Endothelial cell of umbilical vein (primary cell): ENCODE measurements at regions not wholly inside any gene's neighbourhood (a gene's known extent, or its start where the extent isn't known, plus 50 kb on each side); places are given as distances from the start of the nearest gene placed in this dataset.

Experiments used
- BruUV-seq: library from RNA; stranded (reverse); fragments of 400-500 nt; replicated peaks from 2 replicates; lab custom pipeline; 2021; lab: Mats Ljungman, UMichigan
- CTCF ChIA-PET: fragments of 300-600, 350-600 bp; sonication (Branson Sonifier 250); formaldehyde crosslinking; loops from one replicate; lab custom pipeline; 2021; ENCODE audit warnings: antibody characterized with exemption, inconsistent platforms; lab: Charles Lee
- POLR2A ChIA-PET: fragments of 300-600, 350-600 bp; sonication (Branson Sonifier 250); formaldehyde crosslinking; loops from one replicate; lab custom pipeline; 2021; ENCODE audit warnings: antibody characterized with exemption, inconsistent platforms; lab: Charles Lee
- DNase-seq: peaks from one replicate; pipeline ENCODE4 v3.0.0-alpha.2; 2011; ENCODE audit warnings: low read depth, low spot score
- FAIRE-seq: peaks from 2 replicates; lab custom pipeline; 2011; peaks lifted over from hg19 to GRCh38; lab: Jason Lieb, UNC
- H2AFZ ChIP-seq: 2 replicates; pipeline ENCODE4 v1.6.0; 2012; ENCODE audit warnings: low read depth, low read length, control low read depth, inconsistent platforms
- H3K27ac ChIP-seq: 2 replicates; pipeline ENCODE4 v1.5.1; 2011; ENCODE audit warnings: low read depth, mild to moderate bottlenecking, control low read depth, low read length, moderate library complexity; ENCODE audit not compliant: insufficient read depth
- H3K27me3 ChIP-seq, 2 experiments: 2 replicates each; pipeline versions ENCODE4 v1.6.0 to v1.6.1; 2011; ENCODE audit warnings: low read length in 2 of 2, mixed read lengths in 1 of 2; ENCODE audit not compliant: control insufficient read depth in 2 of 2, insufficient read depth in 2 of 2
- H3K36me3 ChIP-seq, 2 experiments: 2 replicates in 1 of 2; 3 replicates in 1 of 2; pipeline ENCODE4 v1.5.1; 2011; ENCODE audit warnings: low read length in 2 of 2, mild to moderate bottlenecking in 1 of 2, moderate library complexity in 1 of 2; ENCODE audit not compliant: control insufficient read depth in 2 of 2, insufficient read depth in 2 of 2; ENCODE audit errors: extremely low read depth in 1 of 2
- H3K4me1 ChIP-seq: 3 replicates; pipeline ENCODE4 v1.5.1; 2011; ENCODE audit warnings: mild to moderate bottlenecking, low read length; ENCODE audit not compliant: control insufficient read depth, insufficient read depth; ENCODE audit errors: extremely low read depth
- H3K4me2 ChIP-seq: 2 replicates; pipeline ENCODE4 v1.6.1; 2011; ENCODE audit warnings: low read length, control low read depth, mixed read lengths; ENCODE audit not compliant: insufficient read depth
- H3K4me3 ChIP-seq, 3 experiments: fragments of 200-600 bp in 1 of 3; sonication (generic), shearing (Covaris generic) in 1 of 3; replicated peaks in 1 of 3; 2 replicates each; pipeline ENCODE4 v1.5.1; 2011 to 2016; ENCODE audit warnings: control low read depth in 3 of 3, low read length in 3 of 3, mild to moderate bottlenecking in 2 of 3, inconsistent platforms in 1 of 3, low read depth in 1 of 3, moderate library complexity in 1 of 3; ENCODE audit not compliant: insufficient read depth in 1 of 3
- H3K79me2 ChIP-seq: 2 replicates; pipeline ENCODE4 v1.6.0; 2012; ENCODE audit warnings: low read length, inconsistent platforms; ENCODE audit not compliant: control insufficient read depth, insufficient read depth
- H3K9ac ChIP-seq: replicated peaks from 2 replicates; pipeline ENCODE3; 2011; ENCODE audit warnings: low read length, control low read depth; ENCODE audit not compliant: insufficient read depth; ENCODE audit errors: extremely low read depth
- H3K9me1 ChIP-seq: replicated peaks from 3 replicates; pipeline ENCODE4 v1.6.0; 2011; ENCODE audit warnings: mild to moderate bottlenecking, low read length; ENCODE audit not compliant: control insufficient read depth, insufficient read depth; ENCODE audit errors: extremely low read depth
- H3K9me3 ChIP-seq: replicated peaks from 2 replicates; pipeline ENCODE4 v1.5.1; 2012; ENCODE audit warnings: low read length, inconsistent platforms; ENCODE audit not compliant: control insufficient read depth, insufficient read depth
- H4K20me1 ChIP-seq: replicated peaks from 2 replicates; pipeline ENCODE3; 2011; ENCODE audit warnings: mild to moderate bottlenecking, low read length; ENCODE audit not compliant: control insufficient read depth, insufficient read depth; ENCODE audit errors: extremely low read depth
- CTCF ChIP-seq, 2 donors: IDR thresholded peaks; 1 replicate in 1 of 2; 2 replicates in 1 of 2; pipeline ENCODE4 v1.5.1; 2011; ENCODE audit warnings: low read length in 2 of 2, mild to moderate bottlenecking in 2 of 2, moderate library complexity in 2 of 2, control low read depth in 1 of 2, inconsistent platforms in 1 of 2, low read depth in 1 of 2; ENCODE audit not compliant: insufficient read depth in 1 of 2; ENCODE audit errors: extremely low read depth in 1 of 2
- EZH2 ChIP-seq: IDR thresholded peaks from 2 replicates; pipeline ENCODE4 v1.6.1; 2012; ENCODE audit warnings: borderline replicate concordance, low read depth, mild to moderate bottlenecking, moderate library complexity, low read length, inconsistent platforms; ENCODE audit not compliant: severe bottlenecking
- FOS ChIP-seq: IDR thresholded peaks from 2 replicates; pipeline ENCODE4 v1.6.1; 2011; ENCODE audit warnings: mild to moderate bottlenecking, low read length, moderate library complexity, borderline replicate concordance; ENCODE audit not compliant: insufficient read depth
- GATA2 ChIP-seq: IDR thresholded peaks from 2 replicates; pipeline ENCODE4 v1.7.0; 2011; ENCODE audit warnings: low read depth, mild to moderate bottlenecking, moderate library complexity, mixed read lengths, low read length; ENCODE audit not compliant: insufficient read length, insufficient read depth
- JUN ChIP-seq: IDR thresholded peaks from 2 replicates; pipeline ENCODE4 v1.6.1; 2011; ENCODE audit warnings: borderline replicate concordance, low read depth; ENCODE audit not compliant: insufficient read length, insufficient read depth
- MAX ChIP-seq: IDR thresholded peaks from 2 replicates; pipeline ENCODE4 v1.6.1; 2011; ENCODE audit not compliant: insufficient read depth, insufficient read length
- MYC ChIP-seq: IDR thresholded peaks from one replicate; pipeline ENCODE4 v1.6.1; 2011; ENCODE audit warnings: mild to moderate bottlenecking, low read depth, low read length
- POLR2A ChIP-seq: IDR thresholded peaks from 2 replicates; pipeline ENCODE4 v1.6.1; 2012; ENCODE audit warnings: low read depth, mild to moderate bottlenecking, control low read depth, low read length
- POLR2AphosphoS5 ChIP-seq: IDR thresholded peaks from 2 replicates; pipeline ENCODE4 v1.6.1; 2012; ENCODE audit warnings: low read depth, mild to moderate bottlenecking, control low read depth, low read length, moderate library complexity; ENCODE audit not compliant: insufficient read depth
- dilution Hi-C: fragments of 300-500 bp; cut with MboI; formaldehyde crosslinking; loops from one replicate; pipeline ENCODE4 v1.15.0; 2019; ENCODE audit warnings: low sequenced_read_pairs; ENCODE audit not compliant: extremely low pct_ligation_motif_present
- intact Hi-C: fragments of 100-400 bp; cut with micrococcal nuclease; formaldehyde crosslinking; loops from one replicate; pipeline ENCODE4 v1.10.0; 2022

GRCh38 chr9:22683700-22684075 lies 237.1 kb downstream of the DMRTA1 start:
- BruUV-seq: no TSS peak
- no peak for DNase-seq
- no peak for FAIRE-seq
- Histone ChIP-seq H3K4me3 (no peak overlapping the region), H3K27ac (no peak overlapping the region), H3K36me3 (no peaks in the 10 kb centered on the region), H4K20me1 (no peaks in the 10 kb centered on the region), H2AFZ (no peak overlapping the region), H3K79me2 (no peaks in the 10 kb centered on the region), H3K27me3 (no peaks in the 10 kb centered on the region), H3K9ac (no peak overlapping the region), H3K4me2 (no peak overlapping the region), H3K4me1 (no peaks in the 10 kb centered on the region), H3K9me3 (no peaks in the 10 kb centered on the region), H3K9me1 (no peaks in the 10 kb centered on the region)
- dilution Hi-C loops: no loop called here
- TF ChIP-seq POLR2A: no peak
- TF ChIP-seq MYC: no peak
- no peak for TF ChIP-seq CTCF (IDR thresholded peaks at IDR 0.05; ENCODE audit: extremely low read depth in 1 of 2, insufficient read depth in 1 of 2, low read depth in 1 of 2, low read length in 2 of 2)
- TF ChIP-seq GATA2: no peak
- no peak for TF ChIP-seq MAX
- no peak for TF ChIP-seq EZH2
- no peak for TF ChIP-seq JUN
- TF ChIP-seq POLR2AphosphoS5: no peak
- TF ChIP-seq FOS: no peak
- CTCF ChIA-PET: no interaction called here
- POLR2A ChIA-PET: no interaction called here
- intact Hi-C loops: no loop called here
